ENCODE measurements at regions not wholly inside any gene's neighbourhood (a gene's known extent, or its start where the extent isn't known, plus 50 kb on each side); places are given as distances from the start of the nearest gene placed in this dataset.
"Not testable (repeated sequence)": the region's sequence is repeated elsewhere in the genome, so short reads cannot be mapped to it uniquely, and the experiment has no call there.

GRCh38 chr7:150110882-150111281, 212.3 kb upstream of the LRRC61 start:
- DNase-seq, result not testable (repeated sequence)

- not testable (repeated sequence) for DNase-seq
Measured at GRCh38 chr7:150111373-150112139, 211.6 kb upstream of the LRRC61 start.

GRCh38 chr7:150113301-150113700, 209.9 kb upstream of the LRRC61 start:
- DNase-seq, result not testable (repeated sequence)

- DNase-seq, result not testable (repeated sequence)
Measured at GRCh38 chr7:150114591-150114990, 208.6 kb upstream of the LRRC61 start.

GRCh38 chr7:150119966-150120365, 203.2 kb upstream of the LRRC61 start:
- DNase-seq, result not testable (repeated sequence)

- not testable (repeated sequence) for DNase-seq
Measured at GRCh38 chr7:150125831-150126230, 197.3 kb upstream of the LRRC61 start.

- not testable (repeated sequence) for DNase-seq
Measured at GRCh38 chr7:150134451-150134850, 188.7 kb upstream of the LRRC61 start.

- not testable (repeated sequence) for DNase-seq
Measured at GRCh38 chr7:150135620-150136190, 187.4 kb upstream of the LRRC61 start.

- not testable (repeated sequence) for DNase-seq
Measured at GRCh38 chr7:150139840-150140239, 183.3 kb upstream of the LRRC61 start.

- DNase-seq, result not testable (repeated sequence)
Measured at GRCh38 chr7:150141525-150142345, 181.4 kb upstream of the LRRC61 start.

GRCh38 chr7:150146124-150146523, 177.0 kb upstream of the LRRC61 start:
- DNase-seq, result not testable (repeated sequence)

- DNase-seq, result not testable (repeated sequence)
Measured at GRCh38 chr7:150147524-150147923, 175.6 kb upstream of the LRRC61 start.

- DNase-seq, result not testable (repeated sequence)
Measured at GRCh38 chr7:150156015-150156414, 167.1 kb upstream of the LRRC61 start.

- not testable (repeated sequence) for DNase-seq
Measured at GRCh38 chr7:150158696-150159095, 164.5 kb upstream of the LRRC61 start.

GRCh38 chr7:150169515-150169914, 153.6 kb upstream of the LRRC61 start:
- not testable (repeated sequence) for DNase-seq

- not testable (repeated sequence) for DNase-seq
Measured at GRCh38 chr7:150169943-150170490, 153.1 kb upstream of the LRRC61 start.

- not testable (repeated sequence) for DNase-seq
Measured at GRCh38 chr7:150183602-150184001, 139.6 kb upstream of the LRRC61 start.

GRCh38 chr7:150189963-150190362, 133.2 kb upstream of the LRRC61 start:
- DNase-seq, result not testable (repeated sequence)

GRCh38 chr7:150192541-150192940, 130.6 kb upstream of the LRRC61 start:
- DNase-seq, result not testable (repeated sequence)

GRCh38 chr7:150193866-150194265, 129.3 kb upstream of the LRRC61 start:
- not testable (repeated sequence) for DNase-seq
